GM21576 (cell line): ENCODE measurements at regions not wholly inside any gene's neighbourhood (a gene's known extent, or its start where the extent isn't known, plus 50 kb on each side); places are given as distances from the start of the nearest gene placed in this dataset.
"Not testable (repeated sequence)": the region's sequence is repeated elsewhere in the genome, so short reads cannot be mapped to it uniquely, and the experiment has no call there.

Experiments used
- ATAC-seq: cut with Tn5 transposase; IDR thresholded peaks from one replicate; pipeline ENCODE4 v1.9.1; 2021; ENCODE audit warnings: mild to moderate bottlenecking, moderate library complexity; ENCODE audit not compliant: unreplicated experiment

- ATAC-seq: no peak
These were observed 526.6 kb upstream of the ZNF717 start for GRCh38 chr3:76311941-76312340.

- not testable (repeated sequence) for ATAC-seq
These were observed 530.6 kb upstream of the ZNF717 start for GRCh38 chr3:76315906-76316305.

DNA sequence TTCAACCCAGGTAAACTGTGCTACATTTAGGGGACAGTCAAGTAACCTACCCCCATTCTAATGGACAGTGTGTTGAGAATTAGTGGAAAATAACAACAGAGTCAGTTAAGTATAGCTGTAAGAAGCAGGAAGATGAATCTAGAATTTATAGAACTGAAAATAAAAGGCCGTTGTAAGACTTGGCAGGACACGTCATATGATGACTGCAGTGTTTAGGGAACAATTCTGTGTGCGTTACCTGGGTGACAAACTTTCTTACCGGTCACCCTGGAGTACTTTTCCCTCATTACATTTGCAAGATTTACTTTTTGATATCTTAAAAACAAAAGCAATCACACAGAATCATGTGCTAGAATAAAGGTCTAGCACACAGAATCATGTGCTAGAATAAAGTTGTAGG, 536.3 kb upstream of the ZNF717 start:
- no peak for ATAC-seq

DNA sequence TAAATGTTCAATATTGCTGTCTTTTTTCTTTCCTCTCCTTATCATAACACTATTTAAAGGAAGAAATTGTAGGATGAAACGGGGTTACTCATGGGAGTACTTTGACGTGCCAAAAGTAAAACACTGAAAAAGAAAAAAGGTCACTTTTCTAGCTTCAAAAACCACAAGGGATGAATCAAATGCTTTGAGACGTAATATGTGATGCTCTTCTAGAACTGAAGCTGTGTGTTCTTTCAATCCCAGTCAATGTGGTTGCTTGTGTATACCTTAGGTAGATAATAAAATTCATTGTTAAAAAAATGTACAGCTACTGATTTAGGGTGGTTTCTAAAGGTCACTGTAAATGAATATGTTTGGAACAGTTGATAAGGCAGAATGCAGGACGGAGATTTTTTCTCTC, 538.8 kb upstream of the ZNF717 start:
- ATAC-seq: no peak

DNA sequence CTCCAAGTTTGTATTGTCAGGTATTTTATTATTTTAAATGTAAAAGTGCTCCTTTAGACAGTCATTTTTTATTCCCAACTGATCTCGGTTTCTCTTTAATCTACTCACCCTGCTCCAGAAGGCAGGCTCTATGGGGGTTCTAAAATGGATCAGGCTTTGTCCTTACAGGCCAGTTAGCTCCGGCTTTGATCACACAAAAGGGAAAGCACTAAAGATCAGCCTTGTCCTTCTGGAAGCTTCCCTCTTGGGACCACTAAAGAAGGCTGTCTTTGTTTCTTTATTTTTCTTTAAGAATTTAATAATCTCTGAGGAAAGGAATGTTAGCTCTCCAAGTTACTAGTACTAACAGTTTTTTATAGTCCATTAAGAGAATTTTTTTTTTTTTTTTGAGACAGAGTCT, 560.5 kb upstream of the ZNF717 start:
- no peak for ATAC-seq

GRCh38 chr3:76346690-76347089, 561.3 kb upstream of the ZNF717 start:
- ATAC-seq: no peak

GRCh38 chr3:76349715-76350480, 564.5 kb upstream of the ZNF717 start:
- no peak for ATAC-seq

DNA sequence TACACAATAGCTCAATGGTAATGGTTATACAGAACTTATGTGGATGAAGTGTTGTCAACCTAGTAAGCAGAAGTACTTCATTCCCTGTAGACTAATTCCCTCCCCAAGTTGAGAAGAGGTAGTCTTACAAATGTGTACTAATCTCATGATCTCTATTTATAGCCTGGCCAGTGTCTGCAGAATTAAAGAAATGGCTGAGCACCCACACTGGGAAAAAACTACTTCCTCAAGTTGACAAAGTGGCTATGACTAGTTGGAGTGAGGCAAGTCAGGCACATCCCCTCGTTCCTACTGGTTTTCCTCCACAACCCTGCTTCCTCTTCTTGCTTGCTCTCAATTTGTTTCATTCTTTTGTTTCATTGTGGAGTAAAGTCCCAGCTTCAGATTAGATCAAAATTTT, 566.7 kb upstream of the ZNF717 start:
- ATAC-seq: no peak

DNA sequence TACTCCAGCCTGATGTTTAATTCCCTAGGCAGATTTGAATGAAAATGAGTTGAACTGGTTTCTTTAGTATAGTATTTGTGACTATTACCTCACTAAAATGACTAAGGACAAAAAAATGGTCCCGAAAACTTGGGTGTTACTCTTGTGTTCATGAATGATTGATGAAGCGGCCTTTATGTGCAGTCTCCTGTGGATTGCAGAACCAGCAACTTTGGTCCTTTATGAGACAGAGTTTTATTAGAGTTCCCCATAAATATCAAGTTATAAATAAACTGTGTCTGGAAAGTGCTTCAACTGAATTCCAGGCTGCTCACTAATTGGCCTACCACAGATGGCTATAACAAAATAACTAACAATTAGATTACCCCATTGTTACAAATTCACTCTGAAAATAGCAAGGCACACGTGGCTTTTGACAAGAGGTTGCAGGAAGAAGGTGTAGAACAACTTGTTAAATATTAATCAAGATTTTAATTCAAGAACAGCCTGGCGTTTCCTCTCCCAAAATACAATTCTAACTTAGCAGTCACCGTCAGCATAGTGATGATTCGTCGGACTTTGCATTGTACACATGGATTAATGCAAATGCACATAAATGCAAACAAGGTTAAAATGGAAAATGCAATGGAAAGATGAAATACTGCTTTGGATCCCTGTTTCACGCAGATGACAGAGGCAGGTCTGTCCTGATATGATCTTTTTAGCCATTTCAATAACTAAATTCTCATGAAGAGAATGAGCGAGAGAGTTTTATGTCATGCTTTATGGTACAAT, 567.3 kb upstream of the ZNF717 start:
- ATAC-seq: no peak

- ATAC-seq: no peak
These were observed 568.3 kb upstream of the ZNF717 start for GRCh38 chr3:76353683-76354082.

GRCh38 chr3:76361010-76361409, 575.7 kb upstream of the ZNF717 start:
- ATAC-seq: no peak

DNA sequence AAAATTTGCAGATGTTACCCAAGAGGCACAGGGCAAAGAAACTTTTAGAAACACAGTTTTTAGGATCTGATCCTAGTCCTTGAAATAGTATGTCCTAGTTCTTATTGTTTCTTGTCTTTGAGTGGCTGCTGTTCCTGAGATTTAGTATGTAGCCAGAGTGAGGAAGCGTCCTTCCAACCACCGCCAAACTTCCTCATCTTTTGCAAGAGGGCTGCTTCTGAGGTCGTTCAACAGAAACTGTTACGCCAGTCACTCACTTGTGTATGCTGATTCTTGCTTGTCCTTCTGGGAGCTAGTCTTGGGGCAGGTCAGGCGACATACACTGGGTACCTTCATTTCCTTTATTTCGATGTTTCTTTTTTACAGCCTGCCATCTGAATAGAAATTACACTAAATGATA, 577.3 kb upstream of the ZNF717 start:
- no peak for ATAC-seq

- ATAC-seq: no peak
These were observed 579.9 kb upstream of the ZNF717 start for GRCh38 chr3:76365275-76365674.

DNA sequence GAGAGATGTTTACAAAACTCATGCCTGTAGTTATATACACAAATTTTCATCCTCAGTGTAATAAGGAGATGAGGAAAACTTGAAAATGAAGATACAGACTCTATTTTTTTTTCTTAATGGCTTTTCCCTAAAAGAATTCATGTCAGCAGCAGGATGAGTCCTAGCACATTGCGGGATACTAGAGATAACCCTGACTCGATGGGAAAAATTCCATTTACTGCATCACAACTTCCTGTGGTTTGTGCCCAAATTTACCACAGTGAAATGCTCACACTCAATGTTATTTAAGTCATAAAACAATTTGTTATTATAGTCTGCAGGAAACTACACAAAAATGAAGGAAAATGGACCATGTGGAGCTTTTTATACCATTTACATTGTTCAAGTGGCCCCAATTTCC, 581.9 kb upstream of the ZNF717 start:
- no peak for ATAC-seq

- ATAC-seq: no peak
These were observed 583.8 kb upstream of the ZNF717 start for GRCh38 chr3:76369170-76369569.

- ATAC-seq: no peak
These were observed 585.6 kb upstream of the ZNF717 start for GRCh38 chr3:76370749-76371520.

- ATAC-seq: no peak
These were observed 587.1 kb upstream of the ZNF717 start for GRCh38 chr3:76372497-76372896.

DNA sequence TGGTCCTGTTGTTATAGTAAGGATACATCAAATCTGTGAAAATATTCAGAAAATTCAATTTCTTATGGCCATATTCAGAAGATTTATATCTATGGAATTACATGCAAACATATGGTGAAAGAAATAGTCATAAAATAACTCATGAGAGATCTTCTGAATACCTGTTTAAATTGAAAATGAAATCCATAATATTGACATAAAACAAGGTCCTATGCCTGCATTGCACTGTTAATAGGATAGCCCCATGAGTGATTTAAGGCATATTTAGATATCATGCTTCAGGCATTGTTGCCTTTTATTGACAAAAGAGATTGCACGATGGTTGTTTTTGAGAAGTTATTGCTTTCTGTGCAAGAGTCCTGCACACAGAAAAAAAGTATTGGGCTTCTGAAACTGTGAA, 591.7 kb upstream of the ZNF717 start:
- ATAC-seq: no peak

GRCh38 chr3:76378789-76379188, 593.4 kb upstream of the ZNF717 start:
- ATAC-seq: no peak

GRCh38 chr3:76383781-76384180, 598.4 kb upstream of the ZNF717 start:
- ATAC-seq: no peak

GRCh38 chr3:76387000-76387399, 601.7 kb upstream of the ZNF717 start:
- ATAC-seq: no peak

DNA sequence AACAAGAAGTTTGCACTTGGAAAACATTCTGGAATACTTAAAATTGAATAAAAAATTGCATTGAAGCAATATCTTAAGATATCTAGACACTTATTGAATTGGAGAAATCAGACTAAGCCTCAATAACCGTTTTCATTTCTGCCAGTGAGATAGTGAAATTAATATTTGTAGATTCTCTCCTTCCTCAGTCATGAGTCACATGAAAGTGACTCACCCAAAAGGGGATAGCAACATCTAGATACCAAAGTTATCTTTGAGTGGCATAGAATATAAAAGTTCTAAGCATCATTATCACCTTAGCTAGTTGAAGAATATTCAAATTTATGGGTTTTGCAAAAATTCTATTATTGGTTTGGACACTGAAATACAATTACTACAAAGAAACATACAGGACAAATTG, 614.8 kb upstream of the ZNF717 start:
- ATAC-seq: no peak
